Astrocyte of the spinal cord (primary cell): ENCODE measurements at regions not wholly inside any gene's neighbourhood (a gene's known extent, or its start where the extent isn't known, plus 50 kb on each side); places are given as distances from the start of the nearest gene placed in this dataset.
"Not testable (repeated sequence)": the region's sequence is repeated elsewhere in the genome, so short reads cannot be mapped to it uniquely, and the experiment has no call there.

ENCODE experiments used
- DNase-seq: peaks from one replicate; pipeline ENCODE4 v3.0.0; 2011; ENCODE audit warnings: low read depth, low spot score
- H3K4me3 ChIP-seq: 2 replicates; pipeline ENCODE4 v1.5.1; 2011; ENCODE audit warnings: low read depth, mild to moderate bottlenecking, low read length, moderate library complexity
- in situ Hi-C: cut with HindIII; loops from 2 replicates; pipeline ENCODE4 v1.10.0; 2017; ENCODE audit warnings: low sequenced_read_pairs
- TF ChIP-seq, protein P1 (sequence below): IDR thresholded peaks from 2 replicates; pipeline ENCODE4 v1.5.1; 2012; ENCODE audit warnings: low read depth, mild to moderate bottlenecking, low read length, inconsistent platforms

- in situ Hi-C loops = no loop called here
- no peak overlapping the region for H3K4me3 ChIP-seq
- peak; percentile 97 for DNase-seq
Observed at GRCh38 chr10:44752451-44753441, 158.4 kb upstream of the TMEM72 start.

GRCh38 chr10:44754355-44754754, 156.8 kb upstream of the TMEM72 start:
- in situ Hi-C loops, DNase-seq, H3K4me3 ChIP-seq: not testable (repeated sequence)

More at GRCh38 chr10:44752451-44753441, 158.4 kb upstream of the TMEM72 start:
- TF ChIP-seq, protein P1, sequence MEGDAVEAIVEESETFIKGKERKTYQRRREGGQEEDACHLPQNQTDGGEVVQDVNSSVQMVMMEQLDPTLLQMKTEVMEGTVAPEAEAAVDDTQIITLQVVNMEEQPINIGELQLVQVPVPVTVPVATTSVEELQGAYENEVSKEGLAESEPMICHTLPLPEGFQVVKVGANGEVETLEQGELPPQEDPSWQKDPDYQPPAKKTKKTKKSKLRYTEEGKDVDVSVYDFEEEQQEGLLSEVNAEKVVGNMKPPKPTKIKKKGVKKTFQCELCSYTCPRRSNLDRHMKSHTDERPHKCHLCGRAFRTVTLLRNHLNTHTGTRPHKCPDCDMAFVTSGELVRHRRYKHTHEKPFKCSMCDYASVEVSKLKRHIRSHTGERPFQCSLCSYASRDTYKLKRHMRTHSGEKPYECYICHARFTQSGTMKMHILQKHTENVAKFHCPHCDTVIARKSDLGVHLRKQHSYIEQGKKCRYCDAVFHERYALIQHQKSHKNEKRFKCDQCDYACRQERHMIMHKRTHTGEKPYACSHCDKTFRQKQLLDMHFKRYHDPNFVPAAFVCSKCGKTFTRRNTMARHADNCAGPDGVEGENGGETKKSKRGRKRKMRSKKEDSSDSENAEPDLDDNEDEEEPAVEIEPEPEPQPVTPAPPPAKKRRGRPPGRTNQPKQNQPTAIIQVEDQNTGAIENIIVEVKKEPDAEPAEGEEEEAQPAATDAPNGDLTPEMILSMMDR = no peak

GRCh38 chr10:44755481-44755880, 155.7 kb upstream of the TMEM72 start:
- in situ Hi-C loops = no loop called here
- H3K4me3 ChIP-seq = no peak overlapping the region
- DNase-seq = no peak
- TF ChIP-seq, protein P1 = no peak

DNA sequence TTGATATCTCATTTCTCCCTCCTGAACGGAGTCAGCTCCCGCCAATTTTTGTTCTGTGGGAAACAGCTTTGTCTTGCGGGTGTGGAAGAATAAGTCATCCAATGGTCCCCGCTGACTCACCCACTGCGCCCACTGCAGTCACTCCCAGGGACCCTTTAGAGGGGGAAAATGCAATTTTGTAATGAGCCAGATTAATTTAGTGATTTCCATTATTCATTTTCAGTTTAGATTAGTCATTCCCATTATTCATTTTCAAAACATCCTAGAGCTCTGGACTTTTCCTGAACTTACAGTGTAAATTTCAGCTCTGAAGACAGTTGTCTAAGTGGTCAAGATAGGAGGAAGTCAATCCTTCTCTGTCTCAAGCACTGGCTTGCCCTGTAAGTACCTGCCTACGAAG, 154.9 kb upstream of the TMEM72 start:
- TF ChIP-seq, protein P1 = no peak
- peak; percentile 59 for DNase-seq
- no peak overlapping the region for H3K4me3 ChIP-seq
- in situ Hi-C loops = no loop called here

DNA sequence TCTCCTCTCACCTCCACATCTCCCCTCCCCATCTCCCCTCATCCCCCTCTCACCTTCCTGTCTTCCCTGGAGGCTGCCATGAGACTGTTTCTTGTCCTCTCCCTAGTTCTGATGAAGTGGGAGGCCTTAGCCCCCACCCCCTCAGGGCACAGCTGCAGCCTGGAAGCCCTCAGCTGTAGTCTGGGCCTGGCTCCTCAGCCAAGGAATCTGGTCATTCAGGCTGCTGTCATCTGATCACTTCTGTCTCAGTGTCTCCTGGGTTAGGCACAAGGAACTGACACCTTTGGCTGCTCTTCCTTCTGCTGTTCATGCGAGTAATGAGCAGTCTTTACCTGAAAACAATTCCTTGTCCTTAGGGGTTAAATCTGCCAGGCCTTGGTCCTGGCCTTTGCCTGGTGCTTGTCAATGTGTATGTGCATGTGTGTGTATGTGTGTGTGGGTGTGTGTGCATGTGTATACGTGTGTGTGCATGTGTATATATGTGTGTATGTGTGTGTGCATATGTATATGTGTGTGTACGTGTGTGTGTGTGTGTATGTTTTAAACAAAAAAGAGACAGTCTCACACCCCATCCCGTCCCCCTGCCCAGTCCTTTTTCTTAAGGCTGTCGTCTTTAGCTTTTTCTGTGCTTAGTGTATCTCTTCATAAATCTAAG, 153.5 kb upstream of the TMEM72 start:
- in situ Hi-C loops = no loop called here

DNA sequence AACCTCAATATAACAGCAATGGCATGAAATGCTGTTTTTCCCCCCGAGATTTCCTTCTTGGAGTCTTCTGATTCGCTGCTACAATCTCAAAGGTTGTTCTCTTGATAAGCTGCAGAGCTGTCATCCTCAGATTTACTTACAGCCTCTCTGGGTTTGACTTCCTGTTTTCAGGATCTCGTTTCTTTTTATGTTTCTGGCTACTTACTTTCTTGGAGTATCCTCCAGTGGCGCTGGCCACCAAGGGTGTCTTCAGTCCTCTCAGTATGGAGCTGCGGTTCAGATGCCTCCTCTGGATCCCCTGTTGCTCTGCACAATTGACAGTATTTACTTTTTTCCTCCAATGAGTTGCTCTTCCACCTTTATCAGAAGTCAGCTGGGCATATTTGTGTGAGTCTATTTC, 152.0 kb upstream of the TMEM72 start:
- in situ Hi-C loops = no loop called here
- no peak overlapping the region for H3K4me3 ChIP-seq
- TF ChIP-seq, protein P1 = no peak
- no peak for DNase-seq

More for the DNA sequence above, 153.5 kb upstream of the TMEM72 start:
- TF ChIP-seq, protein P1 = no peak
- H3K4me3 ChIP-seq = no peak overlapping the region
- DNase-seq = no peak

GRCh38 chr10:44760513-44760912, 150.6 kb upstream of the TMEM72 start:
- no peak for DNase-seq
- no peak overlapping the region for H3K4me3 ChIP-seq
- TF ChIP-seq, protein P1 = no peak
- in situ Hi-C loops = no loop called here
